ENCODE measurements at regions not wholly inside any gene's neighbourhood (a gene's known extent, or its start where the extent isn't known, plus 50 kb on each side); places are given as distances from the start of the nearest gene placed in this dataset.

- H3K4me3 ChIP-seq (ENCODE audit: low read depth, low read length): no peak overlapping the region
- no peak for DNase-seq (ENCODE audit: low read depth)
- no peak for TF ChIP-seq CTCF (conservative IDR thresholded peaks at IDR 0.05; ENCODE audit: low read depth, low read length)
These were observed 148.1 kb upstream of the UMPS start for GRCh38 chr3:124582196-124582595.

GRCh38 chr3:124582621-124583395 is 147.4 kb upstream of the UMPS start:
- peak; percentile 48 for DNase-seq (ENCODE audit: low read depth)
- TF ChIP-seq CTCF (conservative IDR thresholded peaks at IDR 0.05; ENCODE audit: low read depth, low read length): no peak
- H3K4me3 ChIP-seq (ENCODE audit: low read depth, low read length): no peak overlapping the region

- no peak for DNase-seq (ENCODE audit: low read depth)
- H3K4me3 ChIP-seq (ENCODE audit: low read depth, low read length): peak overlapping the region; percentile 63
- TF ChIP-seq CTCF (conservative IDR thresholded peaks at IDR 0.05; ENCODE audit: low read depth, low read length): no peak
These were observed 146.1 kb upstream of the UMPS start for GRCh38 chr3:124584245-124584551.

GRCh38 chr3:124584552-124585391 is 145.5 kb upstream of the UMPS start:
- peak overlapping the region; percentile 63 for H3K4me3 ChIP-seq (ENCODE audit: low read depth, low read length)
- TF ChIP-seq CTCF (conservative IDR thresholded peaks at IDR 0.05; ENCODE audit: low read depth, low read length): no peak
- no peak for DNase-seq (ENCODE audit: low read depth)

- DNase-seq (ENCODE audit: low read depth): no peak
- no peak overlapping the region for H3K4me3 ChIP-seq (ENCODE audit: low read depth, low read length)
- no peak for TF ChIP-seq CTCF (conservative IDR thresholded peaks at IDR 0.05; ENCODE audit: low read depth, low read length)
These were observed 143.9 kb upstream of the UMPS start for GRCh38 chr3:124586126-124587052.

GRCh38 chr3:124587053-124587408 is 143.2 kb upstream of the UMPS start:
- H3K4me3 ChIP-seq (ENCODE audit: low read depth, low read length): no peak overlapping the region
- TF ChIP-seq CTCF (conservative IDR thresholded peaks at IDR 0.05; ENCODE audit: low read depth, low read length): no peak
- no peak for DNase-seq (ENCODE audit: low read depth)

All from epithelial cell of proximal tubule (primary cell).